ENCODE measurements at regions not wholly inside any gene's neighbourhood (a gene's known extent, or its start where the extent isn't known, plus 50 kb on each side); places are given as distances from the start of the nearest gene placed in this dataset.

GRCh38 chr14:53896726-53897125 lies 59.9 kb downstream of the BMP4 start:
- Histone ChIP-seq H3K9me3 (ENCODE audit: control insufficient read depth, insufficient read depth, low read length) (no peaks in the 10 kb centered on the region), H4K20me1 (ENCODE audit: control insufficient read depth, insufficient read depth, low read depth, low read length) (no peaks in the 10 kb centered on the region), H3K79me2 (ENCODE audit: control insufficient read depth, low read length) (no peaks in the 10 kb centered on the region), H3K4me1 (ENCODE audit: control insufficient read depth, low read length) (no peaks in the 10 kb centered on the region), H3K4me2 (ENCODE audit: low read length) (no peak overlapping the region), H3K27me3 (ENCODE audit: control insufficient read depth, low read length) (no peaks in the 10 kb centered on the region), H3F3A (ENCODE audit: control insufficient read depth, insufficient read depth) (no peaks in the 10 kb centered on the region), H3K27ac (ENCODE audit: low read depth, low read length) (no peak overlapping the region), H3K4me3 (ENCODE audit: low read length) (no peak overlapping the region), H3K9me2 (replicated peaks; ENCODE audit: control insufficient read depth, low read length) (no peaks in the 10 kb centered on the region), H3K36me3 (ENCODE audit: control insufficient read depth, low read length) (no peaks in the 10 kb centered on the region)
- TF ChIP-seq EZH2phosphoT487 (IDR thresholded peaks at IDR 0.05; ENCODE audit: borderline replicate concordance, low read length) (no peak), CTCF (IDR thresholded peaks at IDR 0.05; ENCODE audit: low read depth, low read length, poor library complexity, severe bottlenecking) (no peak)

GRCh38 chr14:53894456-53894855 lies 62.2 kb downstream of the BMP4 start:
- Histone ChIP-seq H3K79me2 (ENCODE audit: control insufficient read depth, low read length) (no peaks in the 10 kb centered on the region), H3K4me2 (ENCODE audit: low read length) (no peak overlapping the region), H3K36me3 (ENCODE audit: control insufficient read depth, low read length) (no peaks in the 10 kb centered on the region), H4K20me1 (ENCODE audit: control insufficient read depth, insufficient read depth, low read depth, low read length) (no peaks in the 10 kb centered on the region), H3F3A (ENCODE audit: control insufficient read depth, insufficient read depth) (no peaks in the 10 kb centered on the region), H3K27me3 (ENCODE audit: control insufficient read depth, low read length) (no peaks in the 10 kb centered on the region), H3K9me2 (replicated peaks; ENCODE audit: control insufficient read depth, low read length) (no peaks in the 10 kb centered on the region), H3K9me3 (ENCODE audit: control insufficient read depth, insufficient read depth, low read length) (no peaks in the 10 kb centered on the region), H3K4me1 (ENCODE audit: control insufficient read depth, low read length) (no peaks in the 10 kb centered on the region), H3K27ac (ENCODE audit: low read depth, low read length) (no peak overlapping the region), H3K4me3 (ENCODE audit: low read length) (no peak overlapping the region)
- no peak for TF ChIP-seq EZH2phosphoT487 (IDR thresholded peaks at IDR 0.05; ENCODE audit: borderline replicate concordance, low read length)
- no peak for TF ChIP-seq CTCF (IDR thresholded peaks at IDR 0.05; ENCODE audit: low read depth, low read length, poor library complexity, severe bottlenecking)

GRCh38 chr14:53893374-53893773 lies 63.3 kb downstream of the BMP4 start:
- Histone ChIP-seq H3K27ac (ENCODE audit: low read depth, low read length) (no peak overlapping the region), H3K9me2 (replicated peaks; ENCODE audit: control insufficient read depth, low read length) (no peaks in the 10 kb centered on the region), H3K4me3 (ENCODE audit: low read length) (no peak overlapping the region), H4K20me1 (ENCODE audit: control insufficient read depth, insufficient read depth, low read depth, low read length) (no peaks in the 10 kb centered on the region), H3K4me2 (ENCODE audit: low read length) (no peak overlapping the region), H3K9me3 (ENCODE audit: control insufficient read depth, insufficient read depth, low read length) (no peaks in the 10 kb centered on the region), H3K27me3 (ENCODE audit: control insufficient read depth, low read length) (no peaks in the 10 kb centered on the region), H3K79me2 (ENCODE audit: control insufficient read depth, low read length) (no peaks in the 10 kb centered on the region), H3K36me3 (ENCODE audit: control insufficient read depth, low read length) (no peaks in the 10 kb centered on the region), H3F3A (ENCODE audit: control insufficient read depth, insufficient read depth) (no peaks in the 10 kb centered on the region), H3K4me1 (ENCODE audit: control insufficient read depth, low read length) (no peaks in the 10 kb centered on the region)
- TF ChIP-seq EZH2phosphoT487 (IDR thresholded peaks at IDR 0.05; ENCODE audit: borderline replicate concordance, low read length), result no peak
- no peak for TF ChIP-seq CTCF (IDR thresholded peaks at IDR 0.05; ENCODE audit: low read depth, low read length, poor library complexity, severe bottlenecking)

Measured in DOHH2 (cell line).